Spleen (tissue), 11 donors: ENCODE measurements at regions not wholly inside any gene's neighbourhood (a gene's known extent, or its start where the extent isn't known, plus 50 kb on each side); places are given as distances from the start of the nearest gene placed in this dataset.
"Not testable (repeated sequence)": the region's sequence is repeated elsewhere in the genome, so short reads cannot be mapped to it uniquely, and the experiment has no call there.

Source experiments
- DNase-seq: peaks from one replicate; pipeline ENCODE4 v3.0.0-alpha.2; 2020
- H3K27ac ChIP-seq, 8 donors: fragments of 200-600 bp; sonication (generic) in 7 of 8; 1 replicate in 4 of 8; 2 replicates in 4 of 8; pipeline versions ENCODE4 v1.5.0 to v1.8.0; 2016 to 2021; ENCODE audit warnings: inconsistent platforms in 4 of 8, mild to moderate bottlenecking in 4 of 8, moderate library complexity in 1 of 8
- H3K27me3 ChIP-seq, 7 donors: fragments of 200-600 bp; sonication (generic) in 6 of 7; replicated peaks in 1 of 7; 1 replicate in 4 of 7; 2 replicates in 3 of 7; pipeline versions ENCODE4 v1.5.0 to v1.8.0; 2016 to 2021; ENCODE audit warnings: inconsistent platforms in 3 of 7, mild to moderate bottlenecking in 1 of 7
- H3K36me3 ChIP-seq, 6 donors: fragments of 200-600 bp; sonication (generic) in 5 of 6; 1 replicate in 4 of 6; 2 replicates in 2 of 6; pipeline versions ENCODE4 v1.5.0 to v1.8.0; 2016 to 2021; ENCODE audit warnings: inconsistent platforms in 2 of 6
- H3K4me1 ChIP-seq, 6 donors: fragments of 200-600 bp; sonication (generic) in 5 of 6; 1 replicate in 3 of 6; 2 replicates in 3 of 6; pipeline versions ENCODE4 v1.5.0 to v1.8.0; 2016 to 2021; ENCODE audit warnings: inconsistent platforms in 3 of 6
- H3K4me3 ChIP-seq, 8 donors: fragments of 200-600 bp; sonication (generic) in 7 of 8; 1 replicate in 4 of 8; 2 replicates in 4 of 8; pipeline versions ENCODE4 v1.5.0 to v1.8.0; 2016 to 2021; ENCODE audit warnings: inconsistent platforms in 4 of 8, mild to moderate bottlenecking in 4 of 8, moderate library complexity in 2 of 8
- H3K9me3 ChIP-seq, 8 donors: fragments of 200-600 bp; sonication (generic) in 7 of 8; 1 replicate in 4 of 8; 2 replicates in 4 of 8; pipeline versions ENCODE4 v1.5.0 to v1.8.0; 2016 to 2021; ENCODE audit warnings: inconsistent platforms in 4 of 8
- POLR2A ChIP-seq, 3 donors: fragments of 450-650 bp; IDR thresholded peaks; one replicate each; pipeline ENCODE4 v1.5.1; 2017; ENCODE audit warnings: antibody characterized with exemption in 3 of 3, mild to moderate bottlenecking in 1 of 3
- POLR2AphosphoS5 ChIP-seq, 3 donors: sonication (generic); formaldehyde crosslinking; IDR thresholded peaks; one replicate each; pipeline ENCODE4 v1.5.1; 2017; ENCODE audit warnings: antibody characterized with exemption in 3 of 3
- WGBS, 5 donors: extraction: QIAGEN DNeasy Blood & Tissue Kit in 3 of 5; methylation state at CpG; one replicate each; pipeline versions ENCODE4 v1.1.5 to v1.1.7; 2013 to 2018; 5-methylcytosine and 5-hydroxymethylcytosine counted together
- intact Hi-C: fragments of 100-400 bp; cut with DNase I; formaldehyde crosslinking; loops from one replicate; pipeline ENCODE4 v1.15.0; 2023; ENCODE audit warnings: low total_unique reads
- TF ChIP-seq, protein P1 (sequence below), 11 experiments: fragments of 200-600 bp in 7 of 11; fragments of 450-650 bp in 4 of 11; sonication (generic) in 4 of 11; IDR thresholded peaks in 8 of 11; conservative IDR thresholded peaks in 3 of 11; 1 replicate in 7 of 11; 2 replicates in 4 of 11; pipeline versions ENCODE4 v1.4.0 to v1.8.0; 2016 to 2021; ENCODE audit warnings: antibody characterized with exemption in 11 of 11, inconsistent platforms in 4 of 11, mild to moderate bottlenecking in 1 of 11
- donor health status: healthy with polysubstance abuse.
- donor health status: DM: no; HTN: no; CAD: no; lungs with moderate emphysema.
- donor health status: DM: no; HTN: no; CAD: no.
- donor health status: Bipolar disorder and iron deficiency.
- donor health status: healthy.
- donor health status: DM: no; HTN: no; CAD: no.
- donor health status: DM: yes; HTN: yes; CAD: no.

- intact Hi-C loops, result no loop called here
- Histone ChIP-seq H3K9me3 (no peaks in the 10 kb centered on the region), H3K27ac (no peak overlapping the region), H3K36me3 (no peaks in the 10 kb centered on the region), H3K27me3 (no peaks in the 10 kb centered on the region), H3K4me1 (no peaks in the 10 kb centered on the region), H3K4me3 (no peak overlapping the region)
- DNase-seq, result no peak
- 70 to 90% (median 82%) methylated on average over 2 of the region's 2 CpGs for WGBS, 5 donors
- no peak for TF ChIP-seq POLR2AphosphoS5 (IDR thresholded peaks at IDR 0.05)
- TF ChIP-seq, protein P1, sequence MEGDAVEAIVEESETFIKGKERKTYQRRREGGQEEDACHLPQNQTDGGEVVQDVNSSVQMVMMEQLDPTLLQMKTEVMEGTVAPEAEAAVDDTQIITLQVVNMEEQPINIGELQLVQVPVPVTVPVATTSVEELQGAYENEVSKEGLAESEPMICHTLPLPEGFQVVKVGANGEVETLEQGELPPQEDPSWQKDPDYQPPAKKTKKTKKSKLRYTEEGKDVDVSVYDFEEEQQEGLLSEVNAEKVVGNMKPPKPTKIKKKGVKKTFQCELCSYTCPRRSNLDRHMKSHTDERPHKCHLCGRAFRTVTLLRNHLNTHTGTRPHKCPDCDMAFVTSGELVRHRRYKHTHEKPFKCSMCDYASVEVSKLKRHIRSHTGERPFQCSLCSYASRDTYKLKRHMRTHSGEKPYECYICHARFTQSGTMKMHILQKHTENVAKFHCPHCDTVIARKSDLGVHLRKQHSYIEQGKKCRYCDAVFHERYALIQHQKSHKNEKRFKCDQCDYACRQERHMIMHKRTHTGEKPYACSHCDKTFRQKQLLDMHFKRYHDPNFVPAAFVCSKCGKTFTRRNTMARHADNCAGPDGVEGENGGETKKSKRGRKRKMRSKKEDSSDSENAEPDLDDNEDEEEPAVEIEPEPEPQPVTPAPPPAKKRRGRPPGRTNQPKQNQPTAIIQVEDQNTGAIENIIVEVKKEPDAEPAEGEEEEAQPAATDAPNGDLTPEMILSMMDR (IDR thresholded peaks at IDR 0.05 in 8 of 11, conservative IDR thresholded peaks at IDR 0.05 in 3 of 11), result no peak
Measured at GRCh38 chr3:106842151-106842550, 535.1 kb upstream of the CCDC54 start.

DNA sequence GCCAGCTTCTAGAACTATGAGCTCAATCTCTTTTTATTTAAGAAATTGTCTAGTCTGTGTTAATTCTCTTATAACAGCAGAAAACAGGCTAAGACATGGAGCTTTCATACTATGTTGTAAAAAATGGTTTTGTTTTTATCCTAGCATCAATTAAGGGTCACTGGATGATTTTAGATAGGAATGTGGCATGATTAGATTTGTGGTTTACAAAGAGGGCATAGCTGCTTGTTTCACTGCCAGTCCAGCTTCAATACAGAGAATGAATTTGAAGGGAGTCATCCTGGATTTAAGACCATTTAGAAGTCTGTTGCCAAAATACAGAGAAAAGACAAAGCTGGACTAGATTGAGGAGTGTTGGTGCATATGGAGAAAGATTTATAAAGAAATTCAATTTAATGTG, 532.6 kb upstream of the CCDC54 start:
- DNase-seq, result no peak
- Histone ChIP-seq H3K27me3 (no peaks in the 10 kb centered on the region), H3K9me3 (no peaks in the 10 kb centered on the region), H3K27ac (no peak overlapping the region), H3K4me1 (no peaks in the 10 kb centered on the region), H3K36me3 (no peaks in the 10 kb centered on the region), H3K4me3 (no peak overlapping the region)
- TF ChIP-seq POLR2A (IDR thresholded peaks at IDR 0.05), result no peak
- TF ChIP-seq POLR2AphosphoS5 (IDR thresholded peaks at IDR 0.05), result no peak
- TF ChIP-seq, protein P1 (IDR thresholded peaks at IDR 0.05 in 8 of 11, conservative IDR thresholded peaks at IDR 0.05 in 3 of 11), result no peak
- intact Hi-C loops, result no loop called here

DNA sequence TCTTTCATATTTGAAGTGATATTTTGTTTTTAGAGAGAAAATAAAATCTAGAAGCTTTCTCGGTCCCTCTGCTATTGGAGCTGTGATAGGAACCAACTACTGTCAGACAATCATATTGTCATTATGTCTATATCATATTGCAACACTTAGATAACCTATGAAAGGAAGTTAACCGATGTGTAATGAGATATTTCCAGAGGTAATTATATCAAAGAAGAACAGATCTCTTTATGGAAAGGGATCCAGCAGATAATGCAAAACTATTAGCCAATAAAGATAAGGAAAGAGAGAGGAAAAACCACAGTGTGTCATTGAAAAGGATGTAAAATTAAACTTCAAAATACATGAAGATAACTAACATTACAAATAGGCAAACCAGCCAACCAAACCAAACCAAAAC, 529.1 kb upstream of the CCDC54 start:
- no peaks in the 10 kb centered on the region for H3K9me3 ChIP-seq
- WGBS, 5 donors, result 84 to 97% (median 91%) methylated on average over 2 of the region's 2 CpGs
- no peak for DNase-seq
- H3K4me1 ChIP-seq, result no peaks in the 10 kb centered on the region
- TF ChIP-seq POLR2AphosphoS5 (IDR thresholded peaks at IDR 0.05) (no peak), POLR2A (IDR thresholded peaks at IDR 0.05) (no peak)
- TF ChIP-seq, protein P1 (IDR thresholded peaks at IDR 0.05 in 8 of 11, conservative IDR thresholded peaks at IDR 0.05 in 3 of 11), result no peak
- H3K4me3 ChIP-seq, result no peak overlapping the region
- no peaks in the 10 kb centered on the region for H3K36me3 ChIP-seq
- no peaks in the 10 kb centered on the region for H3K27me3 ChIP-seq
- H3K27ac ChIP-seq, result no peak overlapping the region
- intact Hi-C loops, result no loop called here

DNA sequence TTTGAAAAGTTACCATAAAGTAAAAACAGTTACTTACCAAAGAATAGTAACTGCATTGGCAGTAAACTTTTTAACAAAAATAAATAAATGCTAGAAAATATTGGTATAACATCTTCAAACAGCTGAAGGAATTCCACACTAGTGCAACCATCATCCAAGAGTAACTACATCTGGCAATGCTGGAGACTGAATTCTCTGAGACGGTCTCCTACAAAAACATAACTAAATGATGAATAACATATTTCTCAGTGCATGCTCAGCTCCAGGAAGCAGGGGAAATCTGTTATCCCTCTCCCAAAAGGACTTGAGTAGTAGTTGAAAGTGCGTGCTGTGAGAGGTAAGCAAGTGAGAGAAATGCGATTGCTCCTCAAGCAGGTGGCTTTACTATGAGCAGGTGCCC, 526.8 kb upstream of the CCDC54 start:
- H3K4me3 ChIP-seq, result no peak overlapping the region
- H3K4me1 ChIP-seq, result no peaks in the 10 kb centered on the region
- 80 to 86% (median 85%) methylated on average over 3 of the region's 3 CpGs for WGBS, 5 donors
- TF ChIP-seq POLR2AphosphoS5 (IDR thresholded peaks at IDR 0.05) (no peak), POLR2A (IDR thresholded peaks at IDR 0.05) (no peak)
- TF ChIP-seq, protein P1 (IDR thresholded peaks at IDR 0.05 in 8 of 11, conservative IDR thresholded peaks at IDR 0.05 in 3 of 11), result no peak
- no peak overlapping the region for H3K27ac ChIP-seq
- no peaks in the 10 kb centered on the region for H3K27me3 ChIP-seq
- DNase-seq, result no peak
- H3K9me3 ChIP-seq, result no peaks in the 10 kb centered on the region
- H3K36me3 ChIP-seq, result no peaks in the 10 kb centered on the region
- intact Hi-C loops, result no loop called here

DNA sequence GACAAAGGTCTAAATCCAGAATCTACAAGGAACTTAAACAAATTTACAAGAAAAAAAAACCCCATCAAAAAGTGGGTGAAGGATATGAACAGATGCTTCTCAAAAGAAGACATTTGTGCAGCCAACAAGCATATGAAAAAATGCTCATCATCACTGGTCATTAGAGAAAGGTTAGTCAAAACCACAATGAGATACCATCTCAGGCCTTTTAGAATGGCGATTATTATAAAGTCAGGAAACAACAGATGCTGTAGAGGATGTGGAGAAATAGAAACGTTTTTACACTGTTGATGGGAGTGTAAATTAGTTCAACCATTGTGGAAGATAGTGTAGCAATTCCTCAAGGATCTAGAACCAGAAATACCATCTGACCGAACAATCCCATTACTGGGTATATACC, 518.9 kb upstream of the CCDC54 start:
- H3K27me3 ChIP-seq, intact Hi-C loops, H3K9me3 ChIP-seq, H3K27ac ChIP-seq, H3K4me3 ChIP-seq, H3K4me1 ChIP-seq, H3K36me3 ChIP-seq, DNase-seq: not testable (repeated sequence)
- WGBS, 5 donors, result 46 to 58% (median 48%) methylated on average over 3 of the region's 3 CpGs
